ENCODE measurements at regions not wholly inside any gene's neighbourhood (a gene's known extent, or its start where the extent isn't known, plus 50 kb on each side); places are given as distances from the start of the nearest gene placed in this dataset.
A peak's percentile ranks its signal among the peaks of the same experiment; 100 is the strongest.

DNA sequence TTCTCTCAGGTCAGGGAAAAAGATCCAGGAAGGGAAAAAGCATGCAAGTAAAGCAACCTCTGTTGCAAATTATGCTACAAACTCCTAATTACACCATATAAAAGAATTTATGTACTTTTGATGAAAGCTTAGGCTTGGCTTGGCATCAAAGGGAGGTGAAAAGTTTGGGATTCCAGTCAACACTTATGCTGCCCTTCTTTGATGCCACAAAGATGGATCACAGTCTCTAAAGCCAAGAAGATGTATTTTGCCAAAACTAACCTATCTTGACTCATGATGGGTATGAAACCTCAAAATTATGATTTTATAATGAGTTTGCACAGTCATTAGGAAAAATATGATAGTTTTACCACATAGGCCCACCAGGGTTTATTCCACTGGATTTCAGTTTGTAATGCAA lies 101.0 kb upstream of the CCDC80 start:
- DNase-seq (ENCODE audit: low read depth in 1 of 2, low spot score in 1 of 2) = no peak
- Histone ChIP-seq H3K4me2 (no peak overlapping the region), H3K27ac (0 out of 6 replicates have a peak overlapping the region, but pooled peaks of 1 of the 2 experiments have one; percentile 23), H3K9me3 (no peaks in the 10 kb centered on the region), H3K4me3 (no peak overlapping the region), H3K4me1 (peaks cover 38% of the 10 kb centered on the region)
- FAIRE-seq = no peak
- TF ChIP-seq ZFP36 (IDR thresholded peaks at IDR 0.05; ENCODE audit: borderline replicate concordance, partially characterized antibody) (no peak), NR3C1 (IDR thresholded peaks at IDR 0.05) (no peak), HES2 (IDR thresholded peaks at IDR 0.05) (no peak), PHF8 (IDR thresholded peaks at IDR 0.05; ENCODE audit: borderline replicate concordance, low read depth) (no peak), NPAS2 (CRISPR knock-in tag; IDR thresholded peaks at IDR 0.05; ENCODE audit: borderline replicate concordance) (no peak), RAD21 (conservative IDR thresholded peaks at IDR 0.05 in 1 of 2, IDR thresholded peaks at IDR 0.05 in 1 of 2) (no peak), MAFK (IDR thresholded peaks at IDR 0.05; ENCODE audit: partially characterized antibody) (no peak), KDM1A (IDR thresholded peaks at IDR 0.05; ENCODE audit: low read depth) (no peak), ATOH8 (CRISPR knock-in tag; IDR thresholded peaks at IDR 0.05; ENCODE audit: low read depth) (no peak), CTCF (IDR thresholded peaks at IDR 0.05) (no peak), TFCP2L1 (CRISPR knock-in tag; IDR thresholded peaks at IDR 0.05) (no peak), REST (IDR thresholded peaks at IDR 0.05) (no peak), FOSL2 (IDR thresholded peaks at IDR 0.05) (no peak), FOSL2 (CRISPR knock-in tag; IDR thresholded peaks at IDR 0.05) (no peak), TP53 (CRISPR knock-in tag; IDR thresholded peaks at IDR 0.05) (no peak), CHD4 (IDR thresholded peaks at IDR 0.05; ENCODE audit: borderline replicate concordance) (no peak), CBX8 (IDR thresholded peaks at IDR 0.05) (no peak), GATA3 (IDR thresholded peaks at IDR 0.05; ENCODE audit: borderline replicate concordance) (no peak), SREBF2 (IDR thresholded peaks at IDR 0.05) (no peak)
- TF ChIP-seq, protein P1, sequence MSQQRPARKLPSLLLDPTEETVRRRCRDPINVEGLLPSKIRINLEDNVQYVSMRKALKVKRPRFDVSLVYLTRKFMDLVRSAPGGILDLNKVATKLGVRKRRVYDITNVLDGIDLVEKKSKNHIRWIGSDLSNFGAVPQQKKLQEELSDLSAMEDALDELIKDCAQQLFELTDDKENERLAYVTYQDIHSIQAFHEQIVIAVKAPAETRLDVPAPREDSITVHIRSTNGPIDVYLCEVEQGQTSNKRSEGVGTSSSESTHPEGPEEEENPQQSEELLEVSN (IDR thresholded peaks at IDR 0.05; ENCODE audit: borderline replicate concordance, low read depth) = no peak
- CTCF ChIA-PET = interaction anchor here (1.4 kb wide), 1 partner anchor 277 kb away, joined by 3 read pairs; a partner anchor contains a TSS
- POLR2A ChIA-PET = no interaction called here
- ATAC-seq = no peak

GRCh38 chr3:112740835-112741234 lies 99.9 kb upstream of the CCDC80 start:
- CTCF ChIA-PET = interaction anchor here (1.1 to 2.6 kb wide), 4 partner anchors 27 to 98 kb away, joined by 3 to 11 read pairs (median 6); no protein-coding TSS in a partner anchor
- 89% methylated on average over 4 of the region's 4 CpGs for WGBS (ENCODE audit: missing lambda C conversion rate)
- no peak for FAIRE-seq
- TF ChIP-seq TFCP2L1 (CRISPR knock-in tag; IDR thresholded peaks at IDR 0.05) = no peak
- TF ChIP-seq BCL3 (IDR thresholded peaks at IDR 0.05) = no peak
- no peak for TF ChIP-seq GATA3 (IDR thresholded peaks at IDR 0.05; ENCODE audit: borderline replicate concordance)
- no peak for TF ChIP-seq PHF8 (IDR thresholded peaks at IDR 0.05; ENCODE audit: borderline replicate concordance, low read depth)
- no peak for TF ChIP-seq NFE2L2 (conservative IDR thresholded peaks at IDR 0.05; ENCODE audit: low read length)
- no peak for TF ChIP-seq POLR2AphosphoS2 (conservative IDR thresholded peaks at IDR 0.05; ENCODE audit: low read length)
- no peak for TF ChIP-seq ZNF302 (CRISPR knock-in tag; IDR thresholded peaks at IDR 0.05)
- no peak for TF ChIP-seq CHD4 (IDR thresholded peaks at IDR 0.05; ENCODE audit: borderline replicate concordance)
- no peak for TF ChIP-seq REST (IDR thresholded peaks at IDR 0.05)
- no peak for TF ChIP-seq MAFK (IDR thresholded peaks at IDR 0.05; ENCODE audit: partially characterized antibody)
- no peak for TF ChIP-seq MYC (IDR thresholded peaks at IDR 0.05; ENCODE audit: borderline replicate concordance, low read length)
- TF ChIP-seq TP53 (CRISPR knock-in tag; IDR thresholded peaks at IDR 0.05) = no peak

More at GRCh38 chr3:112740835-112741234, 99.9 kb upstream of the CCDC80 start:
- no peaks in the 10 kb centered on the region for H3K9me3 ChIP-seq
- DNase-seq (ENCODE audit: low read depth in 1 of 2, low spot score in 1 of 2) (no peak), ATAC-seq (no peak)
- POLR2A ChIA-PET = no interaction called here
- H3K4me3 ChIP-seq = no peak overlapping the region
- peak overlapping the region in 1 of 2 experiments; percentile 66; a peak in 2 of 6 replicates for H3K27ac ChIP-seq
- H3K4me2 ChIP-seq = no peak overlapping the region
- H3K4me1 ChIP-seq = peaks cover 26% of the 10 kb centered on the region

Measured in A549 (cell line).